ENCODE measurements at regions not wholly inside any gene's neighbourhood (a gene's known extent, or its start where the extent isn't known, plus 50 kb on each side); places are given as distances from the start of the nearest gene placed in this dataset.

DNA sequence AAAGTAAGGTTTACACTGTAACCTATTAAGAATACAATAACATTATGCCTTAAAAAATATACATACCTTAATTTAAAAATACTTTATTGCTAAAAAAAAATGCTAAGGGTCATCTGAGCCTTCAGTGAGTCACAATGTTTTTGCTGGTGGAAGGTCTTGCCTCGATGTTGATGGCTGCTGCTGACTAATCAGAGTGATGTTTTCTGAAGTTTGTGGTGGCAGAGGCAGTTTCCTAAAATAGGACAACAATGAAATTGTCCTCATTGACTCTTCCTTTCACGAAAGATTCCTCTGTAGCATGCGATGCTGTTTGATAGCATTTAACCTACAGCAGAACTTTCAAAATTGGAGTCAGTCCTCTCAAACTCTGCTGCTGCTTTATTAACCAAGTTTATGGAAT, 97.6 kb downstream of the FAT3 start:
- TF ChIP-seq CTCF (IDR thresholded peaks at IDR 0.05; ENCODE audit: borderline replicate concordance, extremely low read depth, low read length, poor library complexity, severe bottlenecking) (no peak), EZH2 (IDR thresholded peaks at IDR 0.05; ENCODE audit: borderline replicate concordance, low read depth, low read length, severe bottlenecking) (no peak)
